H9 (cell line): ENCODE measurements at regions not wholly inside any gene's neighbourhood (a gene's known extent, or its start where the extent isn't known, plus 50 kb on each side); places are given as distances from the start of the nearest gene placed in this dataset.

Experiments
- DNase-seq: peaks from one replicate; pipeline ENCODE4 v3.0.0-alpha.2; 2017
- H2AFZ ChIP-seq: one replicate; pipeline ENCODE4 v1.6.1; 2013; ENCODE audit warnings: mild to moderate bottlenecking, low read length, control low read depth, moderate library complexity
- H2AK5ac ChIP-seq: 2 replicates; pipeline ENCODE4 v1.6.1; 2013; ENCODE audit warnings: low read length, control low read depth, mixed read lengths; ENCODE audit not compliant: insufficient read length
- H2BK120ac ChIP-seq: one replicate; pipeline ENCODE4 v1.6.1; 2013; ENCODE audit warnings: low read depth, mild to moderate bottlenecking, low read length, control low read depth, inconsistent platforms; ENCODE audit not compliant: poor library complexity, severe bottlenecking
- H2BK12ac ChIP-seq: 2 replicates; pipeline ENCODE4 v1.6.1; 2013; ENCODE audit warnings: low read length, control low read depth, mixed read lengths, low read depth; ENCODE audit not compliant: insufficient read length
- H2BK15ac ChIP-seq: 2 replicates; pipeline ENCODE4 v1.6.1; 2013; ENCODE audit warnings: low read depth, low read length, control low read depth
- H2BK20ac ChIP-seq: one replicate; pipeline ENCODE4 v1.6.1; 2013; ENCODE audit warnings: low read depth, mild to moderate bottlenecking, low read length, control low read depth, inconsistent platforms; ENCODE audit not compliant: poor library complexity, severe bottlenecking
- H2BK5ac ChIP-seq: 2 replicates; pipeline ENCODE4 v1.6.1; 2013; ENCODE audit warnings: low read length, control low read depth, mixed read lengths; ENCODE audit not compliant: insufficient read length
- H3K14ac ChIP-seq: 2 replicates; pipeline ENCODE4 v1.6.1; 2013; ENCODE audit warnings: low read length, control low read depth; ENCODE audit not compliant: insufficient read depth
- H3K18ac ChIP-seq: 2 replicates; pipeline ENCODE4 v1.6.1; 2013; ENCODE audit warnings: low read depth, mild to moderate bottlenecking, mixed read lengths, low read length, control low read depth; ENCODE audit not compliant: insufficient read length
- H3K23ac ChIP-seq: 2 replicates; pipeline ENCODE4 v1.6.1; 2013; ENCODE audit warnings: low read length, control low read depth, mixed read lengths, low read depth; ENCODE audit not compliant: insufficient read length
- H3K23me2 ChIP-seq: 2 replicates; pipeline ENCODE4 v1.6.1; 2013; ENCODE audit warnings: low read depth, mild to moderate bottlenecking, mixed read lengths, low read length, control low read depth; ENCODE audit not compliant: insufficient read length, poor library complexity, severe bottlenecking
- H3K27ac ChIP-seq: 2 replicates; pipeline ENCODE4 v1.5.1; 2013; ENCODE audit warnings: low read length, control low read depth, mixed read lengths, low read depth; ENCODE audit not compliant: insufficient read length
- H3K27me3 ChIP-seq: 2 replicates; pipeline ENCODE4 v1.6.1; 2013; ENCODE audit warnings: low read length, control low read depth, inconsistent platforms; ENCODE audit not compliant: insufficient read depth
- H3K4ac ChIP-seq: 2 replicates; pipeline ENCODE4 v1.6.1; 2013; ENCODE audit warnings: low read depth, mild to moderate bottlenecking, control low read depth, inconsistent platforms, low read length, moderate library complexity
- H3K4me1 ChIP-seq: 2 replicates; pipeline ENCODE4 v1.6.1; 2013; ENCODE audit warnings: low read length, control low read depth, inconsistent platforms; ENCODE audit not compliant: insufficient read depth
- H3K4me2 ChIP-seq: 2 replicates; pipeline ENCODE4 v1.6.1; 2013; ENCODE audit warnings: low read length, control low read depth, mixed read lengths; ENCODE audit not compliant: insufficient read length, insufficient read depth
- H3K56ac ChIP-seq: 2 replicates; pipeline ENCODE4 v1.6.1; 2013; ENCODE audit warnings: low read depth, mild to moderate bottlenecking, mixed read lengths, low read length, control low read depth; ENCODE audit not compliant: insufficient read length
- H3K79me1 ChIP-seq: 2 replicates; pipeline ENCODE4 v1.6.1; 2013; ENCODE audit warnings: low read depth, mild to moderate bottlenecking, moderate library complexity, low read length, control low read depth, inconsistent platforms; ENCODE audit not compliant: insufficient read depth, poor library complexity, severe bottlenecking
- H3K79me2 ChIP-seq: 2 replicates; pipeline ENCODE4 v1.6.1; 2013; ENCODE audit warnings: low read length, control low read depth, inconsistent platforms; ENCODE audit not compliant: insufficient read depth
- H3K9ac ChIP-seq: 2 replicates; pipeline ENCODE4 v1.6.1; 2013; ENCODE audit warnings: low read length, control low read depth, mixed read lengths; ENCODE audit not compliant: insufficient read length; ENCODE audit errors: extremely low read depth
- H3K9me3 ChIP-seq: one replicate; pipeline ENCODE4 v1.6.1; 2013; ENCODE audit warnings: low read depth, low read length, inconsistent platforms; ENCODE audit not compliant: control insufficient read depth
- H3T11ph ChIP-seq: one replicate; pipeline ENCODE4 v1.6.1; 2013; ENCODE audit warnings: mild to moderate bottlenecking, low read length, control low read depth, inconsistent platforms
- H4K20me1 ChIP-seq: one replicate; pipeline ENCODE4 v1.6.1; 2013; ENCODE audit not compliant: control insufficient read depth, insufficient read length, insufficient read depth
- H4K5ac ChIP-seq: 2 replicates; pipeline ENCODE4 v1.6.1; 2013; ENCODE audit warnings: low read depth, mild to moderate bottlenecking, mixed read lengths, low read length, control low read depth; ENCODE audit not compliant: insufficient read length
- H4K8ac ChIP-seq: replicated peaks from 2 replicates; pipeline ENCODE4 v1.6.1; 2013; ENCODE audit warnings: low read length, control low read depth, mixed read lengths, low read depth; ENCODE audit not compliant: insufficient read length
- H4K91ac ChIP-seq: 2 replicates; pipeline ENCODE4 v1.6.1; 2013; ENCODE audit warnings: low read depth, mild to moderate bottlenecking, moderate library complexity, mixed read lengths, low read length, control low read depth; ENCODE audit not compliant: insufficient read length
- H3K27ac Mint-ChIP-seq, 3 experiments: 2 replicates in 2 of 3; 3 replicates in 1 of 3; pipeline ENCODE4 v1.8.0; 2020 to 2021; ENCODE audit warnings: mixed read lengths in 3 of 3, mild to moderate bottlenecking in 1 of 3, moderate library complexity in 1 of 3
- H3K27me3 Mint-ChIP-seq: 2 replicates; pipeline ENCODE4 v1.8.0; 2021; ENCODE audit warnings: low read depth, mild to moderate bottlenecking, moderate library complexity, mixed read lengths
- H3K36me3 Mint-ChIP-seq, 3 experiments: 2 replicates in 2 of 3; 3 replicates in 1 of 3; pipeline ENCODE4 v1.8.0; 2020 to 2021; ENCODE audit warnings: low read depth in 3 of 3, mixed read lengths in 3 of 3; ENCODE audit not compliant: insufficient read depth in 1 of 3
- H3K4me1 Mint-ChIP-seq, 2 experiments: 2 replicates each; pipeline ENCODE4 v1.8.0; 2020; ENCODE audit warnings: mixed read lengths in 2 of 2
- H3K4me3 Mint-ChIP-seq, 2 experiments: 2 replicates in 1 of 2; 3 replicates in 1 of 2; pipeline ENCODE4 v1.8.0; 2020 to 2021; ENCODE audit warnings: mild to moderate bottlenecking in 2 of 2, mixed read lengths in 2 of 2, moderate library complexity in 1 of 2
- H3K9me3 Mint-ChIP-seq, 2 experiments: 2 replicates in 1 of 2; 3 replicates in 1 of 2; pipeline ENCODE4 v1.8.0; 2020; ENCODE audit warnings: mild to moderate bottlenecking in 2 of 2, mixed read lengths in 2 of 2, moderate library complexity in 1 of 2
- WGBS: extraction: QIAGEN DNeasy Blood & Tissue Kit; methylation state at CpG from one replicate; pipeline ENCODE4 v1.1.7; 2013; ENCODE audit warnings: missing lambda C conversion rate, low lambda C conversion rate, mixed read lengths; ENCODE audit not compliant: insufficient read length; ENCODE audit errors: extremely low coverage; 5-methylcytosine and 5-hydroxymethylcytosine counted together
- TF ChIP-seq, protein P1 (sequence below): fragments of 200-600 bp; sonication (generic); conservative IDR thresholded peaks from 3 replicates; pipeline ENCODE4 v1.8.0; 2021; ENCODE audit warnings: antibody characterized with exemption, mild to moderate bottlenecking

GRCh38 chr9:25936031-25936430 is 257.8 kb upstream of the TUSC1 start:
- H3K27ac Mint-ChIP-seq = no peak overlapping the region
- no peak overlapping the region for H2BK5ac ChIP-seq
- H3K79me1 ChIP-seq = no peaks in the 10 kb centered on the region
- TF ChIP-seq, protein P1, sequence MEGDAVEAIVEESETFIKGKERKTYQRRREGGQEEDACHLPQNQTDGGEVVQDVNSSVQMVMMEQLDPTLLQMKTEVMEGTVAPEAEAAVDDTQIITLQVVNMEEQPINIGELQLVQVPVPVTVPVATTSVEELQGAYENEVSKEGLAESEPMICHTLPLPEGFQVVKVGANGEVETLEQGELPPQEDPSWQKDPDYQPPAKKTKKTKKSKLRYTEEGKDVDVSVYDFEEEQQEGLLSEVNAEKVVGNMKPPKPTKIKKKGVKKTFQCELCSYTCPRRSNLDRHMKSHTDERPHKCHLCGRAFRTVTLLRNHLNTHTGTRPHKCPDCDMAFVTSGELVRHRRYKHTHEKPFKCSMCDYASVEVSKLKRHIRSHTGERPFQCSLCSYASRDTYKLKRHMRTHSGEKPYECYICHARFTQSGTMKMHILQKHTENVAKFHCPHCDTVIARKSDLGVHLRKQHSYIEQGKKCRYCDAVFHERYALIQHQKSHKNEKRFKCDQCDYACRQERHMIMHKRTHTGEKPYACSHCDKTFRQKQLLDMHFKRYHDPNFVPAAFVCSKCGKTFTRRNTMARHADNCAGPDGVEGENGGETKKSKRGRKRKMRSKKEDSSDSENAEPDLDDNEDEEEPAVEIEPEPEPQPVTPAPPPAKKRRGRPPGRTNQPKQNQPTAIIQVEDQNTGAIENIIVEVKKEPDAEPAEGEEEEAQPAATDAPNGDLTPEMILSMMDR = no peak
- H4K91ac ChIP-seq = no peak overlapping the region
- no peak overlapping the region for H2BK20ac ChIP-seq
- H3K9ac ChIP-seq = no peak overlapping the region
- H3K18ac ChIP-seq = no peak overlapping the region
- no peak overlapping the region for H3T11ph ChIP-seq
- H3K23ac ChIP-seq = no peak overlapping the region
- H4K20me1 ChIP-seq = no peaks in the 10 kb centered on the region
- peaks cover 8 to 17% of the 10 kb centered on the region in 2 experiments for H3K9me3 Mint-ChIP-seq
- no peak overlapping the region for H3K27ac ChIP-seq
- no peaks in the 10 kb centered on the region for H3K9me3 ChIP-seq
- WGBS = no CpG with 5 or more reads among the region's 1 CpG
- no peak overlapping the region for H3K14ac ChIP-seq
- H2BK120ac ChIP-seq = no peak overlapping the region
- no peaks in the 10 kb centered on the region for H3K79me2 ChIP-seq
- no peak overlapping the region for H2BK15ac ChIP-seq
- H2AK5ac ChIP-seq = no peak overlapping the region
- H4K5ac ChIP-seq = no peak overlapping the region
- DNase-seq = no peak
- no peaks in the 10 kb centered on the region for H3K4me1 ChIP-seq
- no peaks in the 10 kb centered on the region for H3K27me3 Mint-ChIP-seq
- no peak overlapping the region for H3K56ac ChIP-seq
- H3K4me2 ChIP-seq = no peak overlapping the region
- no peak overlapping the region for H2AFZ ChIP-seq
- no peaks in the 10 kb centered on the region for H3K23me2 ChIP-seq
- no peaks in the 10 kb centered on the region for H3K27me3 ChIP-seq
- peaks cover 5 to 21% (median 5%) of the 10 kb centered on the region in 3 experiments for H3K36me3 Mint-ChIP-seq
- H3K4me3 Mint-ChIP-seq = no peak overlapping the region
- no peak overlapping the region for H4K8ac ChIP-seq
- no peak overlapping the region for H3K4ac ChIP-seq
- H2BK12ac ChIP-seq = no peak overlapping the region
- H3K4me1 Mint-ChIP-seq = peaks cover 0 to 3% of the 10 kb centered on the region in 2 experiments; a peak in 1 of 4 replicates
